Fibroblast of peridontal ligament (primary cell): ENCODE measurements at regions not wholly inside any gene's neighbourhood (a gene's known extent, or its start where the extent isn't known, plus 50 kb on each side); places are given as distances from the start of the nearest gene placed in this dataset.
A peak's percentile ranks its signal among the peaks of the same experiment; 100 is the strongest.

ENCODE experiments used
- DNase-seq: peaks from one replicate; pipeline ENCODE4 v3.0.0-alpha.2; 2010; ENCODE audit errors: extremely low read depth

DNA sequence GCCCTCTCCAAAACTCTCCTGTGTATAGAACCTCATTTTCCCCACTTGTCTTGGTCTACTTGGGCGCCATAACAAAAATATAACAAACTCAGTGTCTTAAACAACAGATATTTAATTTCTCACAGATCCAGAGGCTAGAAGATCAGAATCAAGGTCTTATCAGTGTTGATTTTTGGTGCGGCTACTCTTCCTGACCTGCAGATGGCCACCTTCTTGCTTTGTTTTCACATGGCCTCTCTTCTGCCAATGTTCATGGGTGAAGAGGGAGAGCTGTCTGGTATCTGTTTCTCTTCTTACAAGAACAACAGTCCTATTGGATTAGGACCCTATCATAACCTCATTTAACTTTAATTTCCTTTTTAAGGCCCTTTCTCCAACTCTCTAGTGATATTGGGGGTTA is 177.3 kb downstream of the PABPC4L start:
- peak; percentile 12 for DNase-seq

DNA sequence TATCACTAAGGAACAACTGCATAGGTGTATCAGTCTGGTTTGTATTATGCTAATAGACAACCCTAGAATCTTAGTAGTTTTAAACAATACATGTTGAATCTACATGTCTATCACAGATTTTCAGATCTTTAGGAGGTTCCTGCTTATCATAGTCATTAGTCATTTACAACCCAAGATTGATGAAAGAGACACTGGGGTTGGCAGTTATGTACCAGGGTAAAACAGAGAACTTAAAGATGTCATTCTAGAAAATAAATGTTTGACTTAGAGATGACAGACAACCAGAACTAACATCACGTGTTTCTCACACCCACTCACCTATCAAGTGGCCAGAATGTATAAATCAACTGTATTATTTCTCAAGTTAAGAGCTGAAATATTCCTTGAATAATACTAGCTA is 181.9 kb downstream of the PABPC4L start:
- DNase-seq: no peak

DNA sequence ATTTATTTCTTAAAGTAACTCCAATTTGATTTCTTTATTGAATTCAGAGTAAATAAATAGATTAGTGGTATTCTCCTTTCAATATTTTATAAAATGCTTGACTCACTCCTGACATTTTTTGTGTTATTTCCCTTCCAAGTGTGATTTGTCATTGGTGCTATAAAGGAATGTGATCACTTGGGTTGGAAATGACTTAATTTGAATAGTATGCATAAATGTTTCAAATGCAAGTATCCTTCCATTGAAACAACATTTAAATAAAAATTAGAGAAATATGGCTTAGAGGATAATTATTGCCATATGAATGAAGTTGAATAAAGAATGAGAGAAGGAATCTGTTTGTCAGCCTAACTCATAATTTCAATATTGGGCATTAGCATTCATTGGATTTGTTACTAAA is 182.7 kb downstream of the PABPC4L start:
- peak; percentile 54 for DNase-seq

DNA sequence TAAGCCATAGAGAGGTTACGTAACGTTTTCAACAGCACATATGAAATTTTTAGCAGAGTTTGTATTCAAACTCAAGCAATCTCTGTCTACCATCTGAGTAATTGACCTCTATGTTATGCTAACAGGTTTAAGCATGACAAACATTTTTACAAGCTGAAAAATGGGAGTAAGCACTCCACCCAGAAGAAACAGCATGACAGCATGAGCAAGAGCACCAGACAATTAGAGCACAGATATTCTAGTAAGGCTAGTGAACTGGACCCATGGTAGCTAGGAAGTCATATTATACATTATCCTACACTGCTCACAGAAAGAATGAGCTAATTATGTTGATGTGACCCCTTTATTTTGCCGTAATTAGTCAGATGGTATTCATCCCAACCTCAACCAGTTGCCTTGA is 200.5 kb downstream of the PABPC4L start:
- DNase-seq: no peak

DNA sequence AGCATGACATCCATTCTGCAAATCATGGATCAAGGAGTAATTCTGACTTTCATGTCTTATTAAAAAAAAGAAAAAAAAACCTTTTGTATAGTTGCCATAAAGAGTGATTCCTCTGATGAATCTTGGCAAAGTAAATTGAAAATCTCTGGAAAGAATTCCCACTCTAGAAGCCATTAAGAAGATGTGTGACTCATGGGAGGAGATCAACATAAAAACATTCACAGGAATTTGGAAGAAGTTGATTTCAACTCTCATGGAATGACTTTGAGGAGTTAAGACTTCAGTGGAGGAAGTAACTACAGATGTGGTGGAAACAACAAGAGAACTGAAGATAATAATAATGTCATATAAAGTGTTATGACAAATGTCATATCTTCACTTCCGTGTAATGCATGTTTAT is 204.2 kb downstream of the PABPC4L start:
- DNase-seq: peak; percentile 40

DNA sequence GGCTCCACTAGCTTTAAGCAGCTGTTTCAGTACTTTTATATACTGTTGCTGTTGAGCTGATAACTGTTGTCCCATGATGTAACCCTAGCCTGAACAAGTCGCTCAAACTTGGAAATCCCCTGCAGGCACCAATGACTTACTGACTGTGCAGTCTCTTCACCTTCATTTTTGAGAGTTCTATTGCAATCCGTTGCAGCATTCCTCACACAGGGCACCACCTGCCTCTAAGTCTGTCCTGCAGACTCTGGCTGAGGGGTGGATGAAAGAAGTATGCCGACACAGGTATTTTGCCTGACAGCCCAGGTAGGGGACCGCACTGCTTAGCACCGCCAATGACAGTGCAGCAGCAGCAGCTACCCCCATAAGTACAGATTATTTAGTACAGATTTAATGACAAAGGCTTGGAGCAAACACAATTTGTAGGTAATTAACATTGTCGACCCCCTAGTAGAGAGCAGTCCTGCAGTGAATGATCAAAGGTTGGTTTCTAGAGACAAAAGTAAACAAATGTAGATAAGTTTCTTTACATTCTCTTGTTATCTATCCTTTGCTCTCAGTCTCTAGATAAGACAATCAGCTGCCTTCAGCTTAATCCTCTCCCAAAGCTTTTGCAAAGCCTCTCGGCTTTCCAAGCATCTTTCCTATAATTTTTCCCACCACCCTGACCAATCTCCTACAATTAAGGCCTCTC is 205.0 kb downstream of the PABPC4L start:
- DNase-seq: no peak

DNA sequence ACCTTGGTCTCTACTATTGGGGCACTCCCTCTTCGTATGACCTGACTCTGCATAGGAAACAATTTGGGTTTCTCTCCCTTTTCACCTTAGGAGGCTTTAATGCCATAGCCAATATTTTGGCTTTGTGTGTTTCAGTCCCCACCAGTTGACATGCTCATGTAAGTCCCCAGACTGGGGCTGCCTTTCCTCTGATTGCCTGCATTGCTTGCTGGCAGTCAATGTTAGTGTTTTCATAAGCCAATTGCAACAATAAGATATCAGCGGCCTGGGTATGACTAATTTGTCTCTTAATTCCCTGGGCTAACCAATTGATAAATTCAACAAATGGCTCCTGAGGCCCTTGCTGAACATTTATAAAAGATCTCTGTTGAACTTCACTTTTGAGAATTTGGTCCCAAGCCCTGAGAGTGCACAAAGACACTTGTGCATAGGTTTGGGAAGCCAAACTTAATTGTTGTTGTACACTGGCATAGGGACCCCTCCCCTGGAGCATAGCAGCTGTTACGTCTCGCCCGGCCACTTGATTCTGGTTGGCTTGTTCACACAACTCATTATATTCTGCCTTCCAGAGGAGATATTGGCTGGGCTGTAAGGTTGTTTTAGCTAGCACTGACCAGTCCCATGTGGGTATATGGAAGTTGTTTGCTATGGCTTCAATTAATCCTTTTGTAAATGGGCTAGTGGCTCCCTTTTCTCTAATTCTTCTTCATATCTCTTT is 206.2 kb downstream of the PABPC4L start:
- DNase-seq: no peak

DNA sequence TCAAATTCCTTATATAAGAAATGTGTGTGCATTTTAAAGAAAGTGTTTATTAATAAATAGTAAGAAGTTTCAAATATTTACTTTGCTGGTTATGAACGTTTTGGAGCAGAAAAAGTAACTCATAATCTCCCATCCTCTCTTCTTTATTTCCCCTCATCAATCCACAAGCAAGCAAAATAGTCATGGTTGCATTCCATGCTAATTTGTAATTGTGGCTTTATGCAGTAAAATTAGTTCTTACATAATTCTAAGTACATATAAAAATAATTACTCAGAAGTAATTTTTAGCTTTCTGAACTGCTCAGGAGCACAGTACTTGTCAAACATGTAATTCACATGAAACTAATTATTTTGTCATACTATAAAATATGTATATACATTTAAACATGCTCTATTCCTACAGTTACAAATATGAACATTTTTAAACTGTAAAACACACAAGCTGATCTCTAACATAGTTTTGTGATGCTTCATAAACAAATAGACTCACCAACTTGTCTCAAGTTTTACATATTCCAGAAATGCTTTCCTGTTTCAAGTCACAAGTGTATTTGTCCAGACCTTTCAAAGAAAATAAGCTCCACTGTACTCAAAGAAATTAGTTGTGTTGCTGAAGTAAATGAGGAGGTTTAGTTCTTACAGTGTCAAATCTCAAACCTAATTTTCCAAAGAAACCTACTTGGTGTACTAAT is 218.9 kb downstream of the PABPC4L start:
- DNase-seq: peak; percentile 26

DNA sequence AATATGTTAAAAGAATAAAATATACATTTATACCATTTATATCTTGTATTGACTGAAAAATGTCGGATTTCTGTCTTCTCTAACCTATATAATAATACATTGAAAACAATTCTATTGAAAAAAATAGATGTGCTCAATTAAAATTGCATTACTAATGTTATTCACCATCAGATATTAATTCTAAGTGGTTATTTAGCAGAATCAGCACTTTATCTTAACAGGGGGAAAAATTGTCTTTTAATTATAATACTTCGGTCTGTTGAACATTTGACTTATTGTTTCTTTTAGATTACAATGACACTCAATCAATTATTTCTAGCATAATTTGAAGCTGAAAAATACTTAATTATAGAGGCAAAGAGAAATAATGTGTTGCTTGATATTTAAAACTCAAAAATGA is 220.3 kb downstream of the PABPC4L start:
- DNase-seq: no peak

DNA sequence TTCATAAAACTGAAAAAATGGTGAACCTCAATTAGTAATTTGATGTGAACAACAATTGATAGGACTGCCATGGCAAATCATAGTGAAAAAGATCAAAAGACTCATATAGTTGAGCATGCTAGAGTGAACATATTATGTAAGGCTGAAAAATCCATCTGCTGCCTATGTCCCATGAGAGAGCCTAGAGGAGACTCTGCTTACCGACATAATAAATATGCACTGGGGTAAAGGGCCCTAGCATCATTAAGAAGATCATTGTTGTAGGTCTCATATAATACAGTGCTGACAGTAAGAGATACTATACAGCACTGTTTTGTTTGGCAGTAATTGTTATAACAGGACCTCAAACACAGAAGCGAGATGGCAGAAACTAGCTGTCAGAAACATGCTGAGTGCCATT is 229.0 kb downstream of the PABPC4L start:
- DNase-seq: no peak

DNA sequence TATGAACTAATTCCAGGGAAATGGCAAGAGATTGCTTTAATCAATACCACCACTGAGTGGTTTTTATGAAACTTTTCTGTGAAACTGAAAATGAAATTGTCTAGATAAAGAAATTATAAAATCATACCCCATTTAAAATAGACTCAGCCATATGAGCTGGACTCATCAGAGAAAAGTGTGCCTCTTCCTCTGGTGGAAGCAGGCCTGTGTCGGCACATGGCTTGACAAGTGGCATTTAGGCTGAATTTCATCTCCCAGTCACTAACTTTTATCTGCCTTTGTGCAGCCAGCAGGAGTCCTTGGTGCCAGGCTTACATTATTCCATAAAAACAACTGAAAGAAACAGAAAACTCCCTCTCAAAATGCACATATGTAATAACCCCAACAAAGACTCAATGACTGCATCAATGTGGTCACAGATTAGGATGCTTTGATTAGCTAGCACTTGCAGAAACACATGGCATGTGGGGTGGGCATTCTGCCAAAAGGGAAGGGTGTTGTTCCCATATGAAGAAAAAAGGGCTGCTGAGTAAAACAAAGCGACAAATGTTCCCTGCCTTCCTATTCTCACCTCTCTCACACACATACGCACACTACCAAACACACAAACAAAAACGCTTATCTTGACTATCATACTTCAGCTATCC is 232.3 kb downstream of the PABPC4L start:
- peak; percentile 57 for DNase-seq

DNA sequence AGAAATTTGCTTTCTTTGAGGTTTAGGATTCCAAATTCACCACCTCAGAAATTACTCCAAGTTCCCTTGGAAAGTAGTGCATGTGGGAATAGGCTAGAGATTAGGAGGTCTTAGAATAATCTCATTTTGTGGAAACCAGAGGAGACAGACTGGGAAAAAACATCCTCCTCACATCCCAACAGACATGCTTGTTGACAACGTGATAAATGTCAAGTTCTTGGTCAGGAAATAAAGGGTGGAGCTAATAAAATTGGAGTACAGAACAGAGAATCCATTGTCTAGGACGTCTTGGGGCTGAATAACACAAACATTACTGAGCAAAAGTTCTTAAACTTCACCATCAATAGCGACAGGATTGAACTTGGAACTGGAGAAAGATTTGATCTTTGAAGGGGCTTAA is 233.4 kb downstream of the PABPC4L start:
- DNase-seq: no peak

DNA sequence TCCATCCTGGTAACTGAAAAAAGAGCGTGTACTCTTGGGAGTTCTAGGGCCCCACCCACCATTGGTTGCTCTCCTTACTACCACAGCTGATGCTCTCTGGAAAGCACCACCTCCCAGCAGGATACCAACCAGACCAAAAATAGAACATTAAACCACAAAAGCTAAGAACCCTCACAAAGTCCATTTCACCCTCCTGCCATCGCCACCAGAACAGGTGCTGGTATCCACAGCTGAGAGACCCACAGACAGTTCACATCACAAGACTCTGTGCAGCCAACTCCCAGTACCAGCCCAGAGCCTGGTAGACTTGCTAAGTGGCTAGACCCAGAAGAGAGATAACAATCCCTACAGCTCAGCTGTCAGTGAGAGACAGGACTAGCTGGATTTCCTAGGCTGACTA is 240.6 kb downstream of the PABPC4L start:
- DNase-seq: no peak

DNA sequence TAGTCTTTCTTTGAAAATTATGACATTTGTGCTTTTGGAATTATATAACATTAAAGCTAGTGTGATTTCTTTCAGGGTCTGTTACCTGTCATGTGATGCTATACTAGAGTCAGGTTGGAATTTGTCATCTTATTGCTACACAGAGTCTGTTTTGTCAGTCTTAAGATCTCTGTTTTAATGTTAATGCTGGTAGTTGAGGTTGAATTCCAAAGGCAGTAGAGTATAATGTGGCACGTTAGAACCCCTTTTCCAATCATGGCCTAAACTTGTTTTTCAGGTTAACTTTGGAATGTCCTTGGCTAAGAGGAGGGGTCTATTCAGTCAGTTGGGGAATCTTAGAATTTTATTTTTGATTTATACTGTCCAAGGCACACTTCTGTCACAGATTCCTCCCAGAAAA is 258.5 kb downstream of the PABPC4L start:
- no peak for DNase-seq

DNA sequence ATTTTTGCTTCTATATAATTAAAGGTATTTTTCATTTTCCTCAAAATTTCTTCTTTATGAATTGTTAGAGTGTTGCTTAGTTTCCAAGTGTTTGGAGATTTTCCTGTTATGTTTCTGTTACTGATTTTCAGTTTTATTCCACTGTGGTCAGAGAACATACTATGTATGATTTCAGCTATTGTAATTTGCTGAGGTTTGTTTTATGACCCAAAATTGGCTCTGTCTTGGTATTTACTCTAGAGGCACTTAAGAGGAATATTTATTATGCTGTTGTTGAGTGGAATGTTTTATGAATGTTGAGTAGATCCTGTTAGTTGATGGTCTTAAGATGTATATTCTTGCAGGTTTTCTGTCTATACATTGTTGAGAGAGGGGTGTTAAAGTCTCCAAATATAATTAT is 263.5 kb downstream of the PABPC4L start:
- DNase-seq: peak; percentile 37

DNA sequence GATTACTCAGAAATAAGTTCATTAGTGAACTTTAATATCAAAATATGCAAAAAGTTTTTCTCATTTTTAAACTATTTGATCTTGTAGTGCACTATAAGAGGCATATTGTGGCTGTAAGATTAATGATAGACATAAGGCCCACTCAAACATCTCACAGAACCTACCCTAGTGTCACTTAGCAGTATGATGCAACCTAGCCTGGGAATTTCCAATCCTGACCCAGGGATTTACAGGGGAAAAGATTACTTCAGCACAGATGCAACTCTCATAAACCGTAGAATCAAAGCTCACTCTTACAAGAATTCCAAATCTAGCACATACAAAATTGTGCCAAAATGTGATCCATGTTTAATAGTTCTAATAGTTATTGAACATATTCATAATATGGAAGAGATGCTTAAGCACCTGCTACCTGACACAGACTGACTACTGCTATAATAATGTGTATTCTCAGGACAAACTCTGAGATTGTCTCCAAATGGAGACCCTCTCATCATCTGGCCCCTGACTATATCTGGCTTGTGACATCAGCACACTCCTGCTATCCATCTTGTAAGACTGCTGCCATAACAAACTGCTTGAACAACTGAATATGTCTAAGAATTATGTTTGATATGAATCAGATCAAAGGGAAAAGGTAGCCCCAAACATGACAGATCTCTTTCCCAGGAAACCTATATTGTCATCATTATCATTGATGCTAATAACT is 271.9 kb downstream of the PABPC4L start:
- DNase-seq: no peak

DNA sequence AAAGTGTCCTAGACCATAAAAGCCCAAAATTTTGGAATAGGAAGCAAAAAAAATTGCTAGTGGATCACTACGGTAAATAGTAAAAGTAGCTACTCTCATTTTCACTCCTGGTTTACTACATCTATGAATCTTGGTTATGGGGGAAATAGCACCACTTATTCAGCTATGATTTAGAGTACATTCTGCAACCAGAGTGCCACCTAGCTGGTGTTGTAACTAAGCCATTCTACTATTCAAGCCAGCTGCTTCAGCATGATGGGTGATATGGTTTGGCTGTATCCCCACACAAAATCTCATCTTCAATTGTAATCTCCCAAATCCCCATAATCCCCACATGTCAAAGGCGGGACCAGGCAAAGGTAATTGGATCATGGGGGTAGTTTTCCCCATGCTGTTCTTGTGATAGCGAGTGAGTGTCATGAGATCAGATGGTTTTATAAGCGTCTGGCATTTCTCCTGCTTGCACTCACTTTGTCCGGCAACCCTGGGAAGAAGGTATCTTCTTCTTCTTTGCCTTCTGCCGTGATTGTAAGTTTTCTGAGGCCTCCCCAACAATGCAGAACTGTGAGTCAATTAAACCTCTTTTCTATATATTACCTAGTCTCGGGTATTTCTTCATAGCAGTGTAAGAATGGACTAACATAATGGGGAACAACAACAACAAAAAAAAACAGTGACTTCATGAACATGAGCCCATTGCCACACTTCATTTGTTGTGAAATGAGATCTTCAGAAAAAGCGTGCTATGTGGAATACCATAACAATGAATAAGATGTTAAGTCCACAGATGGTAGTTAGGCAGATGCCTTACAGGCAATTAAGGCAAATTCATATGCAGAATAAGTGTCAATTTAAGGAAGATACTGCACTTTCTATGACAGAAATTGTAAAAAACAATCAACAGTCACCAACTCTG is 280.1 kb downstream of the PABPC4L start:
- DNase-seq: peak; percentile 66

DNA sequence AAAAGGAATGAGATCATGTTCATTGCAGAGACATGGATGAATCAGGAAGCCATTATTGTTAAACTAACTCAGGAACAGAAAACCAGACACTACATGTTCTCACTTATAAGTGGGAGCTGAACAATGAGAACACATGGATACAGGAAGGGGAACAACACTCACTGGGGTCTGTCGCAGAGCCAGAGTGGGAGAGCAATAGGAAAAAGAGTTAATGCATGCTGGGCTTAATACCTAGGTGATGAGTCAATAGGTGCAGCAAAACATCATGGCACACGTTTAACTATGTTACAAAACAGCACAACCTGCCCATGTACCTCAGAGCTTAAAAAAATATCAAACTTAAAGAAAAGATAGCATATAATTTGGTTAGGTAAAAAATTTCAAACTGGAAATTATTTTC is 281.4 kb downstream of the PABPC4L start:
- DNase-seq: no peak

DNA sequence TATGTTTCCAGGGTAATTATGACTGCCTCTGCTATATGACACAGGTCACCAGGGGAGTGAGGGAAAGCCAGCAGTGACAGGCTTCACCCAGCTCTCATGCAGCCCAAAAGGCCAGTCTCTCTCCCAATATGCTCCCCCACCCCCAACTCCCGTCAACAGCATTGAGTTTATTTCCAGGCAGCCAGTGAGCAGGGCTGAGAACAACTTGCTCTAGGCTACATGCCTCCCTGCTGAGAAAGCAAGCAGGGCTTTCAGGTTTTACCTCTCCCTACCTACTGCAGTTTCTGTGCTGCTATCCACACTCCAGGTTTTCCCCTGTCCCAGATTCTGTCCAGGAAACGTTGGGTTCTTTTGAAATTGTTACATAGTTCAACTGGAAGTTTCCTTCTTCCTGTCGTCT is 291.4 kb downstream of the PABPC4L start:
- no peak for DNase-seq

DNA sequence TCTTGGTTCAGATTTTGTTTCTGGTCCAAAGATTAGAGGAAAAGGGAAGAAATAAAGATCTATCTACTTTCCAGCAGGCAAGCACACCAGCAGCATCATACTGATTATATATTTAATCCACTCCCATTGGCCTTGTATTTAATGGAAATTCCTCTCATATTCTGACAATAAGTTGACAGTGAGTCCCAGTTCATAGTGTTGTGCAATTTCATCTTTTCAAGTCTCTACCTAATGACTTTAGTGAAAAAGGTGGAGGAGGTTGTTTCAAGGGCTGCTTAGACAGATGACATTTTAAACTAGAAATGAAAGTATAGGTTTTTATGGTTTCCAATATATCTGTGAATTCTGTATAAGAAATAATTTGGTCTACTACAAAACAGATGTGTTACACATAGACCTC is 298.6 kb downstream of the PABPC4L start:
- no peak for DNase-seq

DNA sequence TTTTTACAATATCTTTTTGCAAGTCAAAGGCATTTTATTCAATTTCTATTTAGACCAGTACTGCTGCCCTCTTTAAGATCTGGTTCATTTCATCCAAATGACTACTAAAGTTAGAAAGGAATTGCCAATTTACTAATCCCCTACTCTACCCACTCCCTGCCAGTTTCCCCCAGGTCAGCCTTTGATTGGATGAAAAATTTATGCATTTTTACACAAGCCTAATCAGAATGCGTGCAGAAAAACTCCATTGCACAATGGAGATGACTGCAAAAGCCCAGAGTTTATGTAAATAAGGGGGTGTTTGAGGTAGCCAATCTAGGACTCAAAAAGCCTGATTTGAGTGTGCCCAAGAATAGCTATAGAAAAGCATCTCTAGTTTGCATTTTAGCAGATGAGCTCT is 310.6 kb downstream of the PABPC4L start:
- DNase-seq: no peak
